ENCODE measurements at regions not wholly inside any gene's neighbourhood (a gene's known extent, or its start where the extent isn't known, plus 50 kb on each side); places are given as distances from the start of the nearest gene placed in this dataset.

DNA sequence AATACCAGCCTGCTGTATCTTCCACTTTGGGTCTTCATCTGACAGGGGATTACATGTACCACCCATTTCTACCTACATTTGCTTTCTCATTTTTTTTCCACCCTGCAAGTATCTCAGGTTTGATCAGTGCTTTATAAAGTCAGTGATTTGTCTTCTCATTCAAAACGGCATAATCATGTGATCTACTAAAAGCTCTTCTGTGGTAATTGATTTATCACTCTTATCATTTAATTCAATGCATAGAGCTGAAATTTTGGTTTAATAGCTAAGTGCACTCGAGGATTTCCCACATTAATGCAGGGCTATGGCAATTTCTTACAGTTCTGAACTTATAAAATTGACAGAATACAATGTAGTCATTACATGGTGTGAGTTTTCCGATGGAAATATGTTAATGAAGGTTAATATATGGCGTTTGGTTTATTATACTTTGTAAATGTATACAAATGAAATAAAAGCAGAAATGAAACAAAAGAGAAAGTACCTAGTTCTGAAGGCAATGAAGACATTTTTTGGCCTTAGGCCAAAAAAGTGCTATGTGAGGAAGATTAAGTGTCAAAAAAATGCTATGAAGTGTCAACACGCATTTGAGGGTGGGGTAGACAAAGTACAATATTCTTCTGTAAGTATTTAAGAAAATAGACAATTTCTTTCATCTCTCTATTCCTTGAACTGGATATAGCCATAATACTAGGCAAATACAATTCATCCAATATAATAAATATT is 457.3 kb downstream of the ETV1 start:
- Histone ChIP-seq H3K9ac (no peak overlapping the region), H3K79me2 (ENCODE audit: insufficient read depth, low read depth) (no peaks in the 10 kb centered on the region), H3K36me3 (ENCODE audit: insufficient read depth) (no peaks in the 10 kb centered on the region), H3K27me3 (ENCODE audit: insufficient read depth, low read depth) (no peaks in the 10 kb centered on the region), H3K4me2 (no peak overlapping the region), H3K4me3 (IDR thresholded peaks at IDR 0.05; ENCODE audit: insufficient read depth, low read depth, low read length) (no peak overlapping the region), H2AFZ (ENCODE audit: low read depth) (no peak overlapping the region), H3K27ac (no peak overlapping the region), H3K4me1 (ENCODE audit: low read depth, poor library complexity, severe bottlenecking) (peaks cover 4% of the 10 kb centered on the region), H4K20me1 (ENCODE audit: insufficient read depth) (no peaks in the 10 kb centered on the region)
- TF ChIP-seq, protein P1, sequence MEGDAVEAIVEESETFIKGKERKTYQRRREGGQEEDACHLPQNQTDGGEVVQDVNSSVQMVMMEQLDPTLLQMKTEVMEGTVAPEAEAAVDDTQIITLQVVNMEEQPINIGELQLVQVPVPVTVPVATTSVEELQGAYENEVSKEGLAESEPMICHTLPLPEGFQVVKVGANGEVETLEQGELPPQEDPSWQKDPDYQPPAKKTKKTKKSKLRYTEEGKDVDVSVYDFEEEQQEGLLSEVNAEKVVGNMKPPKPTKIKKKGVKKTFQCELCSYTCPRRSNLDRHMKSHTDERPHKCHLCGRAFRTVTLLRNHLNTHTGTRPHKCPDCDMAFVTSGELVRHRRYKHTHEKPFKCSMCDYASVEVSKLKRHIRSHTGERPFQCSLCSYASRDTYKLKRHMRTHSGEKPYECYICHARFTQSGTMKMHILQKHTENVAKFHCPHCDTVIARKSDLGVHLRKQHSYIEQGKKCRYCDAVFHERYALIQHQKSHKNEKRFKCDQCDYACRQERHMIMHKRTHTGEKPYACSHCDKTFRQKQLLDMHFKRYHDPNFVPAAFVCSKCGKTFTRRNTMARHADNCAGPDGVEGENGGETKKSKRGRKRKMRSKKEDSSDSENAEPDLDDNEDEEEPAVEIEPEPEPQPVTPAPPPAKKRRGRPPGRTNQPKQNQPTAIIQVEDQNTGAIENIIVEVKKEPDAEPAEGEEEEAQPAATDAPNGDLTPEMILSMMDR (conservative IDR thresholded peaks at IDR 0.05; ENCODE audit: low read depth, low read length) = no peak

DNA sequence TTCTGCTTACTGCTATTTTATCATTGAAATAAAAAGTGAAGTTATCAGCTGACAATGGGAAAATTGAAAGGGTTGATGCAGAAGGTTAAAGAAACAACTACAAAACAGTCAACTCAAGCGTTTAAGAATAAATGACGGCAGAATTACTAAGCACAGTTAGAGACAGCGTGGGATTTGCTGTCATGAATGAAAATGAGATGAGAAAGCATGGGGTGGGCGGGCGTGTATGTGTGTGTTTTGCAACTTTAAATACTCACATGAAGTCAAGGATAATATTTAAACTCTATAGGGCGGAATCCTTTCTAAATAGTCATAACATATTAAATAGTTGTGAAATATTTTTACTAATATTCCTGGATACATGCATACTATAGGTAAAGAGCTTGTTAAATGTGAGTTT is 450.8 kb downstream of the ETV1 start:
- Histone ChIP-seq H3K4me1 (ENCODE audit: low read depth, poor library complexity, severe bottlenecking) (peaks cover 45% of the 10 kb centered on the region), H3K79me2 (ENCODE audit: insufficient read depth, low read depth) (no peaks in the 10 kb centered on the region), H3K4me2 (no peak overlapping the region)

GRCh38 chr7:13540429-13540828 is 449.0 kb downstream of the ETV1 start:
- H3K27ac ChIP-seq = peak overlapping the region; percentile 21; the same call in 1 of the 2 replicates
- H3K4me2 ChIP-seq = peak overlapping the region; percentile 94
- no peak overlapping the region for H3K4me3 ChIP-seq (IDR thresholded peaks at IDR 0.05; ENCODE audit: insufficient read depth, low read depth, low read length)
- peak overlapping the region; percentile 34 for H2AFZ ChIP-seq (ENCODE audit: low read depth)
- no peaks in the 10 kb centered on the region for H4K20me1 ChIP-seq (ENCODE audit: insufficient read depth)
- no peaks in the 10 kb centered on the region for H3K36me3 ChIP-seq (ENCODE audit: insufficient read depth)
- TF ChIP-seq, protein P1 (conservative IDR thresholded peaks at IDR 0.05; ENCODE audit: low read depth, low read length) = no peak
- H3K79me2 ChIP-seq (ENCODE audit: insufficient read depth, low read depth) = no peaks in the 10 kb centered on the region
- H3K4me1 ChIP-seq (ENCODE audit: low read depth, poor library complexity, severe bottlenecking) = peaks cover 63% of the 10 kb centered on the region
- no peak overlapping the region for H3K9ac ChIP-seq
- no peaks in the 10 kb centered on the region for H3K27me3 ChIP-seq (ENCODE audit: insufficient read depth, low read depth)

More for the DNA sequence above, 450.8 kb downstream of the ETV1 start:
- no peaks in the 10 kb centered on the region for H4K20me1 ChIP-seq (ENCODE audit: insufficient read depth)
- no peak overlapping the region for H3K4me3 ChIP-seq (IDR thresholded peaks at IDR 0.05; ENCODE audit: insufficient read depth, low read depth, low read length)
- no peaks in the 10 kb centered on the region for H3K27me3 ChIP-seq (ENCODE audit: insufficient read depth, low read depth)
- TF ChIP-seq, protein P1 (conservative IDR thresholded peaks at IDR 0.05; ENCODE audit: low read depth, low read length) = no peak
- H2AFZ ChIP-seq (ENCODE audit: low read depth) = no peak overlapping the region
- H3K36me3 ChIP-seq (ENCODE audit: insufficient read depth) = no peaks in the 10 kb centered on the region
- H3K9ac ChIP-seq = no peak overlapping the region
- H3K27ac ChIP-seq = no peak overlapping the region

GRCh38 chr7:13541326-13541725 is 448.1 kb downstream of the ETV1 start:
- Histone ChIP-seq H4K20me1 (ENCODE audit: insufficient read depth) (no peaks in the 10 kb centered on the region), H3K4me2 (peak overlapping the region; percentile 94), H3K79me2 (ENCODE audit: insufficient read depth, low read depth) (no peaks in the 10 kb centered on the region), H3K4me1 (ENCODE audit: low read depth, poor library complexity, severe bottlenecking) (peaks cover 72% of the 10 kb centered on the region), H3K27ac (0 out of 2 replicates have a peak overlapping the region, but pooled peaks have one; percentile 88), H3K27me3 (ENCODE audit: insufficient read depth, low read depth) (no peaks in the 10 kb centered on the region), H2AFZ (ENCODE audit: low read depth) (no peak overlapping the region), H3K9ac (no peak overlapping the region), H3K4me3 (IDR thresholded peaks at IDR 0.05; ENCODE audit: insufficient read depth, low read depth, low read length) (no peak overlapping the region), H3K36me3 (ENCODE audit: insufficient read depth) (no peaks in the 10 kb centered on the region)
- TF ChIP-seq, protein P1 (conservative IDR thresholded peaks at IDR 0.05; ENCODE audit: low read depth, low read length) = no peak

All from KMS-11 (cell line).